Endothelial cell of umbilical vein (primary cell): ENCODE measurements at regions not wholly inside any gene's neighbourhood (a gene's known extent, or its start where the extent isn't known, plus 50 kb on each side); places are given as distances from the start of the nearest gene placed in this dataset.

Experiments used
- BruUV-seq: library from RNA; stranded (reverse); fragments of 400-500 nt; replicated peaks from 2 replicates; lab custom pipeline; 2021; lab: Mats Ljungman, UMichigan
- CTCF ChIA-PET: fragments of 300-600, 350-600 bp; sonication (Branson Sonifier 250); formaldehyde crosslinking; loops from one replicate; lab custom pipeline; 2021; ENCODE audit warnings: antibody characterized with exemption, inconsistent platforms; lab: Charles Lee
- POLR2A ChIA-PET: fragments of 300-600, 350-600 bp; sonication (Branson Sonifier 250); formaldehyde crosslinking; loops from one replicate; lab custom pipeline; 2021; ENCODE audit warnings: antibody characterized with exemption, inconsistent platforms; lab: Charles Lee
- DNase-seq: peaks from one replicate; pipeline ENCODE4 v3.0.0-alpha.2; 2011; ENCODE audit warnings: low read depth, low spot score
- FAIRE-seq: peaks from 2 replicates; lab custom pipeline; 2011; peaks lifted over from hg19 to GRCh38; lab: Jason Lieb, UNC
- H2AFZ ChIP-seq: 2 replicates; pipeline ENCODE4 v1.6.0; 2012; ENCODE audit warnings: low read depth, low read length, control low read depth, inconsistent platforms
- H3K27ac ChIP-seq: 2 replicates; pipeline ENCODE4 v1.5.1; 2011; ENCODE audit warnings: low read depth, mild to moderate bottlenecking, control low read depth, low read length, moderate library complexity; ENCODE audit not compliant: insufficient read depth
- H3K27me3 ChIP-seq, 2 experiments: 2 replicates each; pipeline versions ENCODE4 v1.6.0 to v1.6.1; 2011; ENCODE audit warnings: low read length in 2 of 2, mixed read lengths in 1 of 2; ENCODE audit not compliant: control insufficient read depth in 2 of 2, insufficient read depth in 2 of 2
- H3K36me3 ChIP-seq, 2 experiments: 2 replicates in 1 of 2; 3 replicates in 1 of 2; pipeline ENCODE4 v1.5.1; 2011; ENCODE audit warnings: low read length in 2 of 2, mild to moderate bottlenecking in 1 of 2, moderate library complexity in 1 of 2; ENCODE audit not compliant: control insufficient read depth in 2 of 2, insufficient read depth in 2 of 2; ENCODE audit errors: extremely low read depth in 1 of 2
- H3K4me1 ChIP-seq: 3 replicates; pipeline ENCODE4 v1.5.1; 2011; ENCODE audit warnings: mild to moderate bottlenecking, low read length; ENCODE audit not compliant: control insufficient read depth, insufficient read depth; ENCODE audit errors: extremely low read depth
- H3K4me2 ChIP-seq: 2 replicates; pipeline ENCODE4 v1.6.1; 2011; ENCODE audit warnings: low read length, control low read depth, mixed read lengths; ENCODE audit not compliant: insufficient read depth
- H3K4me3 ChIP-seq, 3 experiments: fragments of 200-600 bp in 1 of 3; sonication (generic), shearing (Covaris generic) in 1 of 3; replicated peaks in 1 of 3; 2 replicates each; pipeline ENCODE4 v1.5.1; 2011 to 2016; ENCODE audit warnings: control low read depth in 3 of 3, low read length in 3 of 3, mild to moderate bottlenecking in 2 of 3, inconsistent platforms in 1 of 3, low read depth in 1 of 3, moderate library complexity in 1 of 3; ENCODE audit not compliant: insufficient read depth in 1 of 3
- H3K79me2 ChIP-seq: 2 replicates; pipeline ENCODE4 v1.6.0; 2012; ENCODE audit warnings: low read length, inconsistent platforms; ENCODE audit not compliant: control insufficient read depth, insufficient read depth
- H3K9ac ChIP-seq: replicated peaks from 2 replicates; pipeline ENCODE3; 2011; ENCODE audit warnings: low read length, control low read depth; ENCODE audit not compliant: insufficient read depth; ENCODE audit errors: extremely low read depth
- H3K9me1 ChIP-seq: replicated peaks from 3 replicates; pipeline ENCODE4 v1.6.0; 2011; ENCODE audit warnings: mild to moderate bottlenecking, low read length; ENCODE audit not compliant: control insufficient read depth, insufficient read depth; ENCODE audit errors: extremely low read depth
- H3K9me3 ChIP-seq: replicated peaks from 2 replicates; pipeline ENCODE4 v1.5.1; 2012; ENCODE audit warnings: low read length, inconsistent platforms; ENCODE audit not compliant: control insufficient read depth, insufficient read depth
- H4K20me1 ChIP-seq: replicated peaks from 2 replicates; pipeline ENCODE3; 2011; ENCODE audit warnings: mild to moderate bottlenecking, low read length; ENCODE audit not compliant: control insufficient read depth, insufficient read depth; ENCODE audit errors: extremely low read depth
- CTCF ChIP-seq, 2 donors: IDR thresholded peaks; 1 replicate in 1 of 2; 2 replicates in 1 of 2; pipeline ENCODE4 v1.5.1; 2011; ENCODE audit warnings: low read length in 2 of 2, mild to moderate bottlenecking in 2 of 2, moderate library complexity in 2 of 2, control low read depth in 1 of 2, inconsistent platforms in 1 of 2, low read depth in 1 of 2; ENCODE audit not compliant: insufficient read depth in 1 of 2; ENCODE audit errors: extremely low read depth in 1 of 2
- EZH2 ChIP-seq: IDR thresholded peaks from 2 replicates; pipeline ENCODE4 v1.6.1; 2012; ENCODE audit warnings: borderline replicate concordance, low read depth, mild to moderate bottlenecking, moderate library complexity, low read length, inconsistent platforms; ENCODE audit not compliant: severe bottlenecking
- FOS ChIP-seq: IDR thresholded peaks from 2 replicates; pipeline ENCODE4 v1.6.1; 2011; ENCODE audit warnings: mild to moderate bottlenecking, low read length, moderate library complexity, borderline replicate concordance; ENCODE audit not compliant: insufficient read depth
- GATA2 ChIP-seq: IDR thresholded peaks from 2 replicates; pipeline ENCODE4 v1.7.0; 2011; ENCODE audit warnings: low read depth, mild to moderate bottlenecking, moderate library complexity, mixed read lengths, low read length; ENCODE audit not compliant: insufficient read length, insufficient read depth
- JUN ChIP-seq: IDR thresholded peaks from 2 replicates; pipeline ENCODE4 v1.6.1; 2011; ENCODE audit warnings: borderline replicate concordance, low read depth; ENCODE audit not compliant: insufficient read length, insufficient read depth
- POLR2A ChIP-seq: IDR thresholded peaks from 2 replicates; pipeline ENCODE4 v1.6.1; 2012; ENCODE audit warnings: low read depth, mild to moderate bottlenecking, control low read depth, low read length
- POLR2AphosphoS5 ChIP-seq: IDR thresholded peaks from 2 replicates; pipeline ENCODE4 v1.6.1; 2012; ENCODE audit warnings: low read depth, mild to moderate bottlenecking, control low read depth, low read length, moderate library complexity; ENCODE audit not compliant: insufficient read depth
- dilution Hi-C: fragments of 300-500 bp; cut with MboI; formaldehyde crosslinking; loops from one replicate; pipeline ENCODE4 v1.15.0; 2019; ENCODE audit warnings: low sequenced_read_pairs; ENCODE audit not compliant: extremely low pct_ligation_motif_present
- intact Hi-C: fragments of 100-400 bp; cut with micrococcal nuclease; formaldehyde crosslinking; loops from one replicate; pipeline ENCODE4 v1.10.0; 2022

GRCh38 chr15:91622711-91623342 is 230.7 kb upstream of the SLCO3A1 start:
- CTCF ChIA-PET: no interaction called here
- Histone ChIP-seq H3K4me1 (no peaks in the 10 kb centered on the region), H3K9ac (no peak overlapping the region), H3K36me3 (no peaks in the 10 kb centered on the region), H3K4me2 (no peak overlapping the region), H3K27ac (no peak overlapping the region), H3K9me1 (no peaks in the 10 kb centered on the region), H3K9me3 (peaks cover 4% of the 10 kb centered on the region), H3K4me3 (no peak overlapping the region), H2AFZ (no peak overlapping the region), H4K20me1 (no peaks in the 10 kb centered on the region), H3K27me3 (no peaks in the 10 kb centered on the region), H3K79me2 (no peaks in the 10 kb centered on the region)
- BruUV-seq: no TSS peak
- dilution Hi-C loops (no loop called here), intact Hi-C loops (no loop called here)
- DNase-seq (no peak), FAIRE-seq (no peak)
- POLR2A ChIA-PET: no interaction called here
- TF ChIP-seq CTCF (IDR thresholded peaks at IDR 0.05; ENCODE audit: extremely low read depth in 1 of 2, insufficient read depth in 1 of 2, low read depth in 1 of 2, low read length in 2 of 2) (no peak), POLR2AphosphoS5 (no peak), POLR2A (no peak), GATA2 (no peak), JUN (no peak), EZH2 (no peak), FOS (no peak)
